CD4-positive, alpha-beta memory T cell (primary cell): ENCODE measurements at regions not wholly inside any gene's neighbourhood (a gene's known extent, or its start where the extent isn't known, plus 50 kb on each side); places are given as distances from the start of the nearest gene placed in this dataset.

Experiments
- CTCF ChIA-PET: fragments of 350-600 bp; sonication (Branson Sonifier 250); formaldehyde crosslinking; loops from one replicate; lab custom pipeline; 2021; ENCODE audit warnings: inconsistent platforms; ENCODE audit not compliant: partially characterized antibody; lab: Charles Lee
- POLR2A ChIA-PET: fragments of 350-600 bp; sonication (Branson Sonifier 250); formaldehyde crosslinking; loops from one replicate; lab custom pipeline; 2021; ENCODE audit not compliant: partially characterized antibody; lab: Charles Lee
- DNase-seq, 5 donors: peaks; one replicate each; pipeline versions ENCODE4 v3.0.0 to v3.0.0-alpha.2; 2020 to 2022; ENCODE audit warnings: mixed read lengths in 1 of 5
- H3K27ac ChIP-seq: one replicate; pipeline ENCODE4 v1.7.0; 2013; ENCODE audit warnings: low read depth, low read length
- H3K27me3 ChIP-seq: 2 replicates; pipeline ENCODE4 v1.7.0; 2013; ENCODE audit warnings: mild to moderate bottlenecking, low read length, moderate library complexity; ENCODE audit not compliant: insufficient read depth
- H3K36me3 ChIP-seq: 2 replicates; pipeline ENCODE4 v1.7.0; 2013; ENCODE audit warnings: mild to moderate bottlenecking, low read length, moderate library complexity; ENCODE audit not compliant: insufficient read depth
- H3K4me1 ChIP-seq: 2 replicates; pipeline ENCODE4 v1.7.0; 2013; ENCODE audit warnings: mild to moderate bottlenecking, low read length, moderate library complexity; ENCODE audit not compliant: insufficient read depth
- H3K4me3 ChIP-seq, 2 donors: one replicate each; pipeline ENCODE4 v1.7.0; 2013; ENCODE audit warnings: low read length in 2 of 2, mild to moderate bottlenecking in 1 of 2
- H3K9me3 ChIP-seq, 2 donors: one replicate each; pipeline ENCODE4 v1.7.0; 2013; ENCODE audit warnings: low read length in 2 of 2, control low read depth in 1 of 2; ENCODE audit not compliant: control insufficient read depth in 1 of 2
- H3K27ac Mint-ChIP-seq, 7 donors: one replicate each; pipeline ENCODE4 v1.8.0; 2020 to 2021; ENCODE audit warnings: mixed read lengths in 7 of 7, mild to moderate bottlenecking in 6 of 7, inconsistent platforms in 3 of 7, moderate library complexity in 3 of 7
- H3K27me3 Mint-ChIP-seq, 2 donors: one replicate each; pipeline ENCODE4 v1.8.0; 2020 to 2021; ENCODE audit warnings: mixed read lengths in 2 of 2
- H3K36me3 Mint-ChIP-seq, 2 donors: one replicate each; pipeline ENCODE4 v1.8.0; 2020 to 2021; ENCODE audit warnings: mixed read lengths in 2 of 2, inconsistent platforms in 1 of 2, mild to moderate bottlenecking in 1 of 2
- H3K4me1 Mint-ChIP-seq, 4 donors: one replicate each; pipeline ENCODE4 v1.8.0; 2020 to 2021; ENCODE audit warnings: mixed read lengths in 4 of 4, mild to moderate bottlenecking in 1 of 4
- H3K4me3 Mint-ChIP-seq, 8 donors: one replicate each; pipeline ENCODE4 v1.8.0; 2020 to 2021; ENCODE audit warnings: mixed read lengths in 8 of 8, mild to moderate bottlenecking in 7 of 8, moderate library complexity in 6 of 8, inconsistent platforms in 3 of 8
- H3K9me3 Mint-ChIP-seq, 8 donors: one replicate each; pipeline ENCODE4 v1.8.0; 2020 to 2021; ENCODE audit warnings: mixed read lengths in 8 of 8, mild to moderate bottlenecking in 5 of 8, inconsistent platforms in 3 of 8, moderate library complexity in 1 of 8
- intact Hi-C: fragments of 100-400 bp; cut with micrococcal nuclease; formaldehyde crosslinking; loops from one replicate; pipeline ENCODE4 v1.15.1; 2023

GRCh38 chr13:70357031-70357430 lies 248.8 kb upstream of the KLHL1 start:
- Histone ChIP-seq H3K9me3 (no peaks in the 10 kb centered on the region), H3K36me3 (no peaks in the 10 kb centered on the region), H3K4me3 (no peak overlapping the region), H3K27me3 (no peaks in the 10 kb centered on the region), H3K27ac (no peak overlapping the region), H3K4me1 (no peaks in the 10 kb centered on the region)
- no peak overlapping the region for H3K27ac Mint-ChIP-seq
- DNase-seq: no peak
- no peaks in the 10 kb centered on the region for H3K4me1 Mint-ChIP-seq
- ChIA-PET POLR2A (no interaction called here), CTCF (no interaction called here)
- no peaks in the 10 kb centered on the region for H3K27me3 Mint-ChIP-seq
- no peaks in the 10 kb centered on the region for H3K36me3 Mint-ChIP-seq
- no peak overlapping the region for H3K4me3 Mint-ChIP-seq
- peaks cover 0 to 6% (median 4%) of the 10 kb centered on the region in 8 donors for H3K9me3 Mint-ChIP-seq
- intact Hi-C loops: no loop called here

GRCh38 chr13:70353096-70353495 lies 244.8 kb upstream of the KLHL1 start:
- ChIA-PET POLR2A (no interaction called here), CTCF (no interaction called here)
- intact Hi-C loops: no loop called here
- DNase-seq: no peak
- peaks cover 2 to 13% (median 7%) of the 10 kb centered on the region in 8 donors for H3K9me3 Mint-ChIP-seq
- H3K4me1 Mint-ChIP-seq: no peaks in the 10 kb centered on the region
- no peaks in the 10 kb centered on the region for H3K36me3 Mint-ChIP-seq
- H3K27ac ChIP-seq: no peak overlapping the region
- no peaks in the 10 kb centered on the region for H3K27me3 ChIP-seq
- H3K27me3 Mint-ChIP-seq: no peaks in the 10 kb centered on the region
- H3K9me3 ChIP-seq: no peaks in the 10 kb centered on the region
- H3K4me1 ChIP-seq: no peaks in the 10 kb centered on the region
- no peaks in the 10 kb centered on the region for H3K36me3 ChIP-seq
- no peak overlapping the region for H3K4me3 ChIP-seq
- H3K4me3 Mint-ChIP-seq: no peak overlapping the region
- H3K27ac Mint-ChIP-seq: no peak overlapping the region

GRCh38 chr13:70347947-70348620 lies 239.8 kb upstream of the KLHL1 start:
- Histone ChIP-seq H3K4me3 (no peak overlapping the region), H3K4me1 (no peaks in the 10 kb centered on the region), H3K36me3 (no peaks in the 10 kb centered on the region), H3K27ac (no peak overlapping the region), H3K27me3 (no peaks in the 10 kb centered on the region), H3K9me3 (no peaks in the 10 kb centered on the region)
- Mint-ChIP-seq H3K27ac (no peak overlapping the region), H3K9me3 (peaks cover 2 to 15% (median 8%) of the 10 kb centered on the region in 8 donors), H3K36me3 (no peaks in the 10 kb centered on the region), H3K27me3 (no peaks in the 10 kb centered on the region), H3K4me1 (no peaks in the 10 kb centered on the region), H3K4me3 (no peak overlapping the region)
- no peak for DNase-seq
- ChIA-PET CTCF (no interaction called here), POLR2A (no interaction called here)
- intact Hi-C loops: no loop called here

GRCh38 chr13:70339738-70340137 lies 231.5 kb upstream of the KLHL1 start:
- H3K27ac Mint-ChIP-seq: no peak overlapping the region

GRCh38 chr13:70338609-70339008 lies 230.4 kb upstream of the KLHL1 start:
- Mint-ChIP-seq H3K36me3 (no peaks in the 10 kb centered on the region), H3K9me3 (peaks cover 0 to 8% (median under 1%) of the 10 kb centered on the region in 8 donors), H3K27ac (no peak overlapping the region), H3K4me3 (no peak overlapping the region), H3K27me3 (no peaks in the 10 kb centered on the region), H3K4me1 (no peaks in the 10 kb centered on the region)
- Histone ChIP-seq H3K27me3 (no peaks in the 10 kb centered on the region), H3K27ac (no peak overlapping the region), H3K36me3 (no peaks in the 10 kb centered on the region), H3K4me3 (no peak overlapping the region), H3K4me1 (no peaks in the 10 kb centered on the region), H3K9me3 (no peaks in the 10 kb centered on the region)
- ChIA-PET POLR2A (no interaction called here), CTCF (no interaction called here)
- intact Hi-C loops: no loop called here
- DNase-seq: no peak

More at GRCh38 chr13:70339738-70340137, 231.5 kb upstream of the KLHL1 start:
- H3K27ac ChIP-seq: no peak overlapping the region
- H3K9me3 ChIP-seq: no peaks in the 10 kb centered on the region
- Mint-ChIP-seq H3K4me1 (no peaks in the 10 kb centered on the region), H3K9me3 (peaks cover 0 to 8% (median under 1%) of the 10 kb centered on the region in 8 donors), H3K36me3 (no peaks in the 10 kb centered on the region), H3K27me3 (no peaks in the 10 kb centered on the region), H3K4me3 (no peak overlapping the region)
- POLR2A ChIA-PET: no interaction called here
- no peak overlapping the region for H3K4me3 ChIP-seq
- H3K36me3 ChIP-seq: no peaks in the 10 kb centered on the region
- no peaks in the 10 kb centered on the region for H3K4me1 ChIP-seq
- intact Hi-C loops: no loop called here
- DNase-seq: no peak
- CTCF ChIA-PET: no interaction called here
- no peaks in the 10 kb centered on the region for H3K27me3 ChIP-seq

- Histone ChIP-seq H3K36me3 (no peaks in the 10 kb centered on the region), H3K4me1 (no peaks in the 10 kb centered on the region), H3K4me3 (no peak overlapping the region), H3K9me3 (no peaks in the 10 kb centered on the region), H3K27ac (no peak overlapping the region), H3K27me3 (no peaks in the 10 kb centered on the region)
- DNase-seq: no peak
- intact Hi-C loops: no loop called here
- Mint-ChIP-seq H3K27ac (no peak overlapping the region), H3K27me3 (no peaks in the 10 kb centered on the region), H3K36me3 (no peaks in the 10 kb centered on the region), H3K4me1 (no peaks in the 10 kb centered on the region), H3K9me3 (peaks cover 0 to 8% (median 3%) of the 10 kb centered on the region in 8 donors), H3K4me3 (no peak overlapping the region)
- ChIA-PET POLR2A (no interaction called here), CTCF (no interaction called here)
Measured at GRCh38 chr13:70336866-70337265, 228.6 kb upstream of the KLHL1 start.

- H3K36me3 ChIP-seq: no peaks in the 10 kb centered on the region
- Mint-ChIP-seq H3K9me3 (peaks cover 0 to 10% (median 6%) of the 10 kb centered on the region in 8 donors), H3K4me3 (no peak overlapping the region), H3K27me3 (no peaks in the 10 kb centered on the region), H3K27ac (no peak overlapping the region), H3K36me3 (no peaks in the 10 kb centered on the region), H3K4me1 (no peaks in the 10 kb centered on the region)
- POLR2A ChIA-PET: no interaction called here
- no peaks in the 10 kb centered on the region for H3K4me1 ChIP-seq
- no peaks in the 10 kb centered on the region for H3K27me3 ChIP-seq
- CTCF ChIA-PET: no interaction called here
- H3K27ac ChIP-seq: no peak overlapping the region
- no peak overlapping the region for H3K4me3 ChIP-seq
- intact Hi-C loops: no loop called here
- DNase-seq: no peak
- no peaks in the 10 kb centered on the region for H3K9me3 ChIP-seq
Measured at GRCh38 chr13:70333752-70334151, 225.5 kb upstream of the KLHL1 start.
